NCI-H146 (cell line): ENCODE measurements at regions not wholly inside any gene's neighbourhood (a gene's known extent, or its start where the extent isn't known, plus 50 kb on each side); places are given as distances from the start of the nearest gene placed in this dataset.
A peak's percentile ranks its signal among the peaks of the same experiment; 100 is the strongest.
"Not testable (repeated sequence)": the region's sequence is repeated elsewhere in the genome, so short reads cannot be mapped to it uniquely, and the experiment has no call there.

Experiments
- DNase-seq: peaks from one replicate; lab custom pipeline; 2025; lab: John Stamatoyannopoulos, UW

DNA sequence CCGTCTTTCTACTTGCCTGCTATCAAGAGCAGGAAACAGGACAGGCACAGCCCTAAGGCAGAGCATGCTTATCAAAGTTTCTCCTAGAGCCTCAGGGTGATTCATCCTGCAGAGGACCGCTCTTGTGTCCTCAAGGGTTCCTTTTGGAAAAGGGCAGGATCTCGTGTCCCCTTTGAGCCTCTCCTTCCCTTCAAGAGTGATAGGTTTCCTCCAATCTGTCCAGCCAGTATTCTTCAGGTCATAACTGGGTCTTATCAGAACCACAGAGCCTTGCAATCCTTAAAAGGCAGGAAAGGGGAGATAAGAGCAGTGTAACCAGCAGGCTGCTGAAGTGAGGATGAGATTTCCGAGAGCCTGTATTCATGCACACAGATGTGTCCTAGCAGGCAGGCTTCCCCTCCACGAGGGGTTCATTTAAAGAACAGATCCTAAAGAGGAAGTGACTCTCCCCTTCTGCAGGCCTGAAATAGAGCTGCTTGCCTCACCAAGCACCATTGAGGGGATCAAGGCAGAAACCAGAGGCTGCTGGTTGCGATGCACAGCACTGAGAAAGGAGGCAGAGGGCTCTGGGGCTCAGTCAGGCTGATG is 90.5 kb upstream of the SVIL start:
- no peak for DNase-seq

DNA sequence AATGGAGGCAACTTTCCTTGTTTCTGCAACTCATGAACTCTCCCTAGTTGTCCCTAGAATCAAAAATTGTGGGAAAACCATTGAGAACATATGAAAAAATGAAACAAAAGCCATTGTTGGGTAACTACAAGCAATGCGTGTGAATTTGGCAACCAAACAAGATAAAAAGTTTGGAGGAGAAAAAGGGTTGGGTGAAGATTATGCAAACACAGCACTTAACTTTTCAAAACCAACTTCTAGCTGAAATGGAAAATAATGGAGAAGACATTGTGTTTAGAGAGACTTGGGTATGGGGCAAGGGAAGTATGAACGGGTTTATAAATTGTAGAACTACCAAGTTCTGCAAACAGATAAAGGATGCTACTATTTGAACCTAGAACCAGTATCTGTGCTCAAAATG is 89.0 kb upstream of the SVIL start:
- no peak for DNase-seq

DNA sequence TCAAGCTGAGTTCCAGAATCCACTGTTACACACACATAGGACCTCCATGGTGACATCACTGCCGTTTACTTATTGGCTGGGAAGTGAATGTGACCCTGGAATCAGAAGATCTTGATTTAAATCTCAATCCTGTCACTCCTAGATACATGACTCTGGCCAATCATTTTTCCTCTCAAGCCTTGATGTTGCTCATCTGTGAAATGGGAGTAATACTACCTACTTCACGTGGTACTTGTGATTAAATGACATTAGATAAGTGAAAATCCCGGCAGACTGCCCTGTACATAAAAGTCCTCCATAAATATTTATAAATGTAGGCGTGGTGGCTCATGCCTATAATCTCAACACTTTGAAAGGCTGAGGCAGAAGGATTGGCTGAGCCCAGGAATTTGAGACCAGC is 88.0 kb upstream of the SVIL start:
- DNase-seq = no peak

DNA sequence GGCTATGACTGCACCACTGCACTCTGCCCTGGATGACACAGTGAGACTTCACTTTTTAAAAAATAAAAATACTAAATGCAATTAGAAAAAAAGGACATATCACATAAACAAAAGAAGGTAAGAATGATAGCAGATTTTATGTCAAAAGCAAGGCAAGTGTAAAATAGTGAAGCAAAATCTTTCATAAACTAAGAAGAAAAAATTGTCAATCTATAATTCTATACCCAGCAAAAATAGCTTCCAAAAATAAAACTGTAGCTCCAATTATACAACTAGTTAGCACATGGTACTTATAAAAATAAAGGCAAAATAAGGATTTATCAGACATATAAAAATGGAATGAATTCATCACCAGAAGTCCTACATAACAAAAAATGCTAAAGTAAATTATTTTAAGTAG is 85.4 kb upstream of the SVIL start:
- DNase-seq = no peak

DNA sequence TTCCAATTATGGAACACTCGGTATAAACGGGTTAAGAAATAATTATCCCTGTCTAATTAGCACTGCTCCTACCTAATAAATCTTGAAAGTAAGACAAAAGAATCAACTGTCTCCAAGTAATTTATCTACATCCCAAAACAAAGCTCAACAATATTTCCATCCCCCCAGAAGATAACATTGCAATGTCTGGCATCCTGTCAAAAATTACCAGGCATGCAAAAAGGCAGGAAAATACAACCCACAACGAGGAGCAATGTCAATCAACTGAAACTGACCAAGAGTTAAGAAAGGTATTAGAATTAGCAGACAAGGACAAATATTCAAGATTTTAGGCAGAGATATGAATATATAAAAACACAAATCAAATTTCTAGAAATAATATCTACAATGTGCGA is 84.5 kb upstream of the SVIL start:
- DNase-seq = no peak

DNA sequence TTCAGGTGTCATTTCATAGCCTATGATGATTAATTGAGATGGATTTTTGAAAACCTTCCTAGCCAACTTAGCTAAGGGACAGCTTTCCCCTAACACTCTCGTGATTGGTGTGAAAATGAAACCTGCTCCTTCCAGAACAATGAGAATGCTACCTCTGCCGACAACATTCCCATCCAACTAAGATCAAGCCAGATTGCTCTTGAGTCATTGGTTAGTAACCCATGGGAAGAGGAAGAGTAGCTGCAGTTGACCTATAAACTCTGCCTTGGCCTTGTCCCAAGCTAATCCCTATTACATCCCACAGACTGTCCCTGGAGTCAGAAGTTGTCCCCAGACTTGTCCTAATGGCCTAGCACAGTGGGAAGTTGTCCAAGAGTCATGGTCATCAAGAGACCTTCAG is 80.5 kb upstream of the SVIL start:
- no peak for DNase-seq

DNA sequence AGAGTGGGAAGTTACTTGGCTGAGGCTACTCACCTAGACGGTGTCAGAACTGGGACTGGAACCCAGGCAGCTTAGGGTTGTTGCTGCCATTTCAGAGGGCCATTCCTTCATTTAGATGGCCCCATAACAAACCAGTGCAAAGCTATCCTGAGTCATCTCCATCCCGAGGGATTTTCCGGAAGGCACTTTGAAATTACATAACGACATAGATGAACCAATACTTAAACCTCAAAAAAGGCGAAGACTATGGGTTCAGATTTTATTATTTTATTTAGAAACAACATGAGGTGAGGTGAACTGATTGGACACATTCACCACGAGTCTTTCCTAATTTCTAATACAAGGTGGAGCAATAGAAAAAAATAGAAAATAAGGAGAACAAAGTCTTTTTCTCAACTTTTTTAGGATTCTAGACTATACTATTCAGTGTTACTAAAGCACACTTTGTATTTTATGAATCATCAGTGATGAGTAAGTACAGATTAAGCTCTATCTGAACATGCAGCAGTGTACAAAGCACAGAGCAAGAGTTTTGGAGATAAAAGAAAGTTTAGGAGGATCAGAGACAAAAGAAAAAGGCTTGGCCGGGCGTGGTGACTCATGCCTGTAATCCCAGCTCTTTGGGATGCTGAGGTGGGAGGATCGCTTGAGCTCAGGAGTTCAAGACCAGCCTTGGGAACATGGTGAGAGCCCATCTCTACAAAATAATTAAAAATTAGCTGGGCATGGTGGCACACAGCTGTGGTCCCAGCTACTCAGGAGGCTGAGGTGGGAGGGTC is 79.5 kb upstream of the SVIL start:
- DNase-seq = no peak

DNA sequence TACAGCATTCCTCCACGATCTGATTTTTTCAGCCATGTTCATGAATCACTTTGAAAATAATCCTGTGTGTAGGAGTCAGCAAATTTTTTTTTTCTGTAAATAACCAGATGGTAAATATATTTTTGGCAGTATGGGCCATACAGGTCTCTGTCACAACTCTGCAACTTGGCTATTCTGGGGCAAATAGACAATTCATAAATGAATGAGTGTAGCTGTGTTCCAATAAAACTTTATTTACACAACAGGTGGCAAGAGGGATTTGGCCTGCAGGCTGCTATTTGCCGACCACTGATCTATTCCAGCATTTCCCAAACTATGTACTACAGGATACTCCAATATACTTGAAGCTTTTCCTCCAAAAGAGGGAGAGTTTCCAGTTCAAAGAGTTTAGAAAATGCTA is 78.7 kb upstream of the SVIL start:
- no peak for DNase-seq

DNA sequence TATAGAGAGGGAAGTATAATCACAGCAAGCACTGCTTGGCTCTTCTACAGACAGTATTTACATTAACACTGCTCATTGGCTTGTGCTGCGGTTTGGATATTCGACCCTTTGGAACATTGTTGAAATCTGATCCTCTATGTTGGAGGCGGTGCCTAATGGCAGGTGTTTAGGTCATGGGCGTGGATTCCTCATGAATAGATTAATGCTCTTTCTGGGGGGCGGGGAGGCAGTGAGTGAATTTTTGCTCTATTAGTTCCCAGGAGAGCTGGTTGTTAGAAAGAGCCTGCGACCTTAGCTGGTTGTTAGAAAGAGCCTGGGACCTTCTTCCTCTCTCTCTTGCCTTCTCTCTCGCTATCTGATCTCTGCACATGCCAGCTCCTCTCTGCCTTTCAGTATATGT is 77.3 kb upstream of the SVIL start:
- peak; percentile 64 for DNase-seq

DNA sequence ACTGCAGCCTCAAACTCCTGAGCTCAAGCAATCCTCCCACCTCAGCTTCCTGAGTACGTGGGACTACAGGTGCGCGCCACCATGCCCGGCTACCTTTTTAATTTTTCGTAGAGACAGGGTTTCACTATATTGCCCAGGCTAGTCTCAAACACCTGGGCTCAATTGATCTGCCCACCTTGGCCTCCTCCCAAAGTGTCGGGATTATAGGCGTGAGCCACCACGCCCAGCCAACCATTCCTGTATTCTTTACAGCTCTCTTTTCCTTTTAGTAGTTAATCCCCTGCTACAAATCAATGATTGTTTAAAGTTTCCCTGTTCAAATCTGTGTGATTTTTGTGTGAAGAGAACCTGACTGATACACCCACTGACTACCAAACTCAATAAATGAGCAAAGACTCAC is 75.4 kb upstream of the SVIL start:
- no peak for DNase-seq

DNA sequence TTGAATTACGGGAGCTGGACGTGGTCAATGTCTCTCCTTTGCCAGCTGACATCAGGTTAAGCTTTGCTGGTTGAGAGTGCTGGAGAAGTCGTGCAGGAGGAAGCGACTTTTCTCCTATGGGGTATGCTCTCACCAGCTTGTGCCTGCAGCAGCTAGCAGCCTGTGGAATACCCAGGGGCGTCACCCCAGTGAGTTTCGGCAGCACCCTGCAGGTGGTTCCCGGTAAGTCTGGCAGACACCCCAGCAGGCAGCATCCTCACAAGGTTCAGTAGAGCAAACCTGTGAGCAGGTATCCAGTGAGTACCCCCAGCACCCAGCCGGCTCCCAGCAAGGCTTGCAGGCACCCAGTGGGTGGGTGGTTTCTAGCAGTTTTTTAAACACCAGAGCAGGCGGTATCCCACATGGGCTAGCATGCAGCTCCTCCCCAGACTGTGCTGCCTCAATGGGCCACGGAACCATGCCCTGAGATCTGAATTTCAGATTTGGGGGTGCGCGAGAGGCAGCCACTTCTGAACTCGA is 74.8 kb upstream of the SVIL start:
- DNase-seq = no peak

DNA sequence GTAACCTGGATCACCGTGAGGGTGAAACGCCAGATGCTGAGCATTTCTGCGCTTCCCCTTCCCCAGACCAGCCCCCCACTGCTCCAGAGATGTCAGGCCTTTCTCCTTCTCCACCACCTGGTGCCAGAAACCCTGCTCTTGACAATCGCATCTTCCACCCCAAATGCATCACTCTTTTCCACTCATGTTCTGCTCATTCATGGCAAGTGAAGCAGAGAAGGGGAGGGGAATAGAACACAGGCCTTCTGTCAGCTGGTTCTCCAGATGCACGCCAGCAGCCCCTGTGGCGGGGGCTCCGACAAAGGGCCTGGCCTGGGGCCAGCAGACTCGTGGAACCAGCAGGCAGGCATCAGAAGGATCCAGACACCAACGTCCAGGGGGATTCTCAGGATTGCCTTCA is 68.5 kb upstream of the SVIL start:
- peak; percentile 26 for DNase-seq

DNA sequence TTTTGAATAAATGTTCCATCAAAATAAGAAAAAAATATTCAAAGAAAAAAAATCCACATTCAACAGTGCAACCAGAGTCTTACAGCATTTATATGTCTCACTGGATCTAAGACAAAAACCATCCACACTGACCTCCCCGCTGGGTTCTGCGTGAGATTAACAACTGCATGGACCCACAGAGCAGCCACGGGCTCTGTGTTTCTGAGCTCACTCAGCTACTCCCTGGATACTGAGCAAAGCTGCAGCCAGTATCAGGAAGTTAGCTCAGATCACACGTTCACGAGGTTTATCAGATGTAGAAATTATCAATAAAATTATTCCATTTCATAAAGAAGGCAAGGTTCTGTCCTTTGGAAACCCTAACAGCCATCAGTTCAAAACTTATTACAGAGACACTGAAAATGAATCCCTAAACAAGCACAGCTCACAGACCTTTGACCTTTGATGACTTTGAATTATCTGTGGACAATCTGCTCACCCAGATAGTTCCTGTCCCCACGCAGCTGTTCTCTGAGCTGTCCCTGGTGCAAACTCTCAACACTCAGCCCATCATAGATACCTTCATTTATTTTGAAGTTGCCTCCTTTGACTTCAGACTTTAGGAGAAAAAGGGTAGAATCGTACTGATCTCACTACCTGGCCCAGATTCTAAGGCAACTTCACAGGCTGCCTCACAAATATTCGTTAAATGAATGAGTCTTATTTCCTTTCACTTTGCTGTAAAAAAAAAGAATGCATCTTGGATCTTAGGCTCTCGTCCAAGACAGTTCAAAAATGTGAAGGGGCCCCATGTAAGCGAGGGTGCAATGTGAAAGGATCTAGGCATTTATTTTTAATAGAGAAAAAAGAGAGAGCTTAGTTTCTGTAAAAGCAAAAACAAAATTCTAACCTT is 67.7 kb upstream of the SVIL start:
- DNase-seq = no peak

DNA sequence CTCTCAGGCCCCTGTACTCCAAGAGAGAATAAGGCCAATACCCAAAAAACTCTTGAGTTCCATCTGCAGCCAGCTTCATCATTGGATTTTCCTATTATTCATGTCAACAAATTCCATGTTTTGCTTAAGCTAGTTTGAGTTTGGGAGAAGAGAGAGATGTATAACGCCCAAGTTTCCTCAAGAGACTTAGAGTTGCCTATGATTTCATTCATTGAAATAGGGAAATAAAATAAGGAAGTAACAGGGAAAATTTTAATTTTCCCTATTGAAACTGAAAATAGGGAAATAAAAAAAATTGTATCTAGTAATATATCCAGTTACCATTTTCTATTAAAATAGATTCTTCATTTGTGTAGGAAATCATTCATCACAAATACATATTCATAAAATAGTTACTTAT is 66.5 kb upstream of the SVIL start:
- no peak for DNase-seq

DNA sequence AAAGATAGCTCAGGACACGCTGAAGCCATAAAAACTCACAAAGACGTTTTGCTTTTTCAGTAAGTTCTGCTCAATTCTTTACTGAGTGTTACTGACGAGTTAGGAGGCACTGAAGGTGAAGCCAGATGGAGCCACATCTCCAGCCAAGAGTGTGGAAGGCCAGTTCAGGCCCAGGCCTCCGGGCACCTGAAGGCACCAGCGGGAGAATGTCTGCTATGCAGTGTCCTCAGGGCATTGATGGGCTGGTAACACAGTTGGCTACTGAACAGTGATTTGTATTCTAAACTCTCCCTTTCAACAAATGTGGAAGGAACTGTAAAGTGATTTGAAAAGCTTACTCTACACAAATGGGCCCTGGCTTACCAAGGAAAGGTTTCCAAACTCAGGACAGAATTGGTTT is 64.8 kb upstream of the SVIL start:
- no peak for DNase-seq

DNA sequence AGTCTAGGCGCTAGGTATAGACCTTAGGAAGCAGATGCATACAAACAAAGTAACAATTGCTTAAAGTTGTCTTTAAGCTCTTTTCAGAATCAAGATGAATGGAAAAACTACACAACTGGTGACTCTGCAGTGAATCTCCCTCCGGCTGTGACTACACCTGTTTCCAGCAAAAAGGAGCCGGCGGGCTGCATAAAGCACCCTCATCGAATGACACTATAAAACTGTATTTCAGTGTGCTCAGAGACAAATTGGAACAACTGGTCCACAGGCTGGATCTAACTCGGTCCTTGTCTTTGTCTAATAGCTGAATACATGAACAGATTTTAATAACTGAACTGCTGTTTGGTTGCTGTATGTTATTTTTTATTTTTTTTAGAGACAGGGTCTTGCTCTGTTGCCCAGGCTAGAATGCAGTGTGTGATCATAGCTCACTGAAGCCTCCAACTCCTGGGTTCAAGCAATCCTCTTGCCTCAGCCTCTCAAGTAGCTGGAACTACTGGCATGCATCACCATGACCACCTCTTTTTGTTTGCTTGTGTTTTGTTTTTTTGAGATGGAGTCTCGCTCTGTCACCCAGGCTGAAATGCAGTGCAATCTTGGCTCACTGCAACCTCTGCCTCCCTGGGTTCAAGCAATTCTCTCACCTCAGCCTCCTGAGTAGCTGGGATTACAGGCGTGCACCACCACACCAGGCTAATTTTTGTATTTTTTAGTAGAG is 64.2 kb upstream of the SVIL start:
- no peak for DNase-seq

DNA sequence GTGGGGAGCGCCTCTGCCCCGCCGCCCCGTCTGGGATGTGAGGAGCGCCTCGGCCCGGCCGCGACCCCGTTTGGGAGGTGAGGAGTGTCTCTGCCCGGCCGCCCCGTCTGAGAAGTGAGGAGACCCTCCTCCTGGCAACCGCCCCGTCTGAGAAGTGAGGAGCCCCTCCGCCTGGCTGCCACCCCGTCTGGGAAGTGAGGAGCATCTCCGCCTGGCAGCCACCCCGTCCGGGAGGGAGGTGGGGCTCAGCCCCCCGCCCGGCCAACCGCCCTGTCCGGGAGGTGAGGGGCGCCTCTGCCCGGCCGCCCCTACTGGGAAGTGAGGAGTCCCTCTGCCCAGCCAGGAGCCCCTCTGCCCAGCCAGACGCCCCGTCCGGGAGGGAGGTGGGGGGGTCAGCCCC is 61.8 kb upstream of the SVIL start:
- DNase-seq = not testable (repeated sequence)

DNA sequence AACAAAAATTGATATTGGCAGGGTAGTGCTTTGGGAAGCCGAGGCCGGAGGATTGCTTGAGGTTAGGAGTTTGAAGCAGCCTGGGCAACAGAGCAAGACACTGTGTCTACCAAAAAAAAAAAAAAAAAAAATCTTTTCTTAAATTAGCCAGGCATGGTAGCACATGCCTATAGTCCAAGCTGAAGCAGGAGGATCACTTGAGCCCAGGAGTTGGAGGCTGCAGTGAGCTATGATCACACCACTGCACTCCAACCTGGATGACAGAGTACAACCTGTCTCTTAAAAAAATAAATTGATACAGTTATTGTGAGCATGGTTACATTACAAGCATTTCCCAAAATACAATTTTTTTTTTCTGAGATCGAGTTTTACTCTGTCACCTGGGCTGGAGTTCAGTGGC is 59.4 kb upstream of the SVIL start:
- DNase-seq = no peak

DNA sequence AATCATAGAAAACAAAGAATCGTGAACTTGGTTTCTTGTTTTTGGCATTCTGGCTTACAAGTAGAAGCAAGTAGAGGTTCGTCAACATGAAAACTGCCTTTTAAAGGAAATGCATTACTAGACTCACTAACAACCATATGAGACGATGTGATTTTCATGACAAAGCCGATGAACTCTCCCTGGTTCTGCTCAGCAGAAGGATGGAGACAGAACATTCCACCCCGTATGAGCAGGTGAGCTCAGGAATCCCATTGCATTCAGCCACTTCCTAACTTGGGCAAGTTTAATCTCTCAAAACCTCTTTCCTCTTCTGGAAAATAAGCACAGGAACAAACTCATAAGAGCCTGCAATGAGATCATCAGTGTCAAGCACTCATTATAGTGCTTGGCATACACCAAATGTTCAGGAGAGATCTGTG is 57.4 kb upstream of the SVIL start:
- DNase-seq = no peak

DNA sequence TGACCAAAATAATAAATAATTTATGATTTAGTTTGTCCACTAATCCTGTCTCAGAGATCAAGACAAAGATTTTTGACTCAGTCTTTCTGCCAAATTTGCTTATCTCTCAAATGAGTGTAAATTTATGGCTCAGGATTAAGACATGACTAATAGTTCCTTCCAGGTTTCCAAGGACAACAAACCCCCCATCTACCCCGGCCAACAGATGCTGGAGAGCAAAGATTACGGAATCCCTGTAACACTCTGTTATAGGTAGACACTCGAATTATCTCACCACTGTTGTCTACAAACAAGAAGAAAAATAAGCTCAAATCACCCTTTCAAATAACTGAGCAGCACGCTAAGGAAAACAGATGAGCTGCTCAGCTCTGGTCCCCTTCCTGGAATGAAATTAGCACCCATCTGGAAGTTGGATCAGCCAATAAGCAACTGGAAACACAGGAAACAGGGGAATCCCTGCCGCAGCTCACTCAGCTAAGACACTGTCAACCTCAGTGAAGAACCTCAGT is 56.8 kb upstream of the SVIL start:
- no peak for DNase-seq

DNA sequence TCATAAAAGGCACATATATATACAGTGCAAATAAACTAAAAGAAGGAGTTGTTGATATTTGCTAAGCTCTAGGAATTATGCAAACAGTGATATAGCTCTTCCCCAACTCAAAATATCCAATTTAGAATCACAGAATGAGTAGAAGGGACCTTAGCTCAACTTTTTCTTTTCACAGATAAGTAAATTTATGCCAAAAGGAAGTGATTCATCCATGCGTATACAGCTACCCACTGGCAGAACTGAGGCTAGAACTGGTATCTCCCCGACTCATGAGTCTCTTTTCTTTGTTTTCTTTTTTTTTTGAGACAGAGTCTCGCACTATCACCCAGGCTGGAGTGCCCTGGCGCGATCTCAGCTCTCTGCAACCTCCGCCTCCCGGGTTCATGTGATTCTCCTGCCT is 54.2 kb upstream of the SVIL start:
- no peak for DNase-seq

DNA sequence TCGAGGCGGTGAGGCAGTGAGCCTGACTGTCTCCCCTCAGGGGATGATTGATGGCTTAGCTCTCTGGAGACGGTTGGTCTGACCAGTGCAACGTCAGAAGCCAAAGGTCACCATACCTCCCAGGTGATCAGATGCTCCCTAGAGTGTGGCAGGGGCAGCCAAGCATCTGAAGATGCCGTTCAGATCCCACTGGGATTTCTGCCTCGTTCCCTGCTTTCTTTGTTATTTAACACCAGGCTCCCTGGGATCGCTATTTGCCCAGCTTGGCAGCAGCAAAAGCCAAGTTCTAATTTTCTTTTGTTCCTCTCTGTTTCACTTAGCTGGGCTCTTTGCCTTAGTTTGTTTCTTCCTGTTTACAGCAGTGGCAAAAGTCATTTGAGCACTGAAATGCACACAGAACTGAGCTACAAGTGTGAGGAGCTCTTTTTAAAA is 53.5 kb upstream of the SVIL start:
- peak; percentile 96 for DNase-seq
